SK-N-SH (cell line): ENCODE measurements at regions not wholly inside any gene's neighbourhood (a gene's known extent, or its start where the extent isn't known, plus 50 kb on each side); places are given as distances from the start of the nearest gene placed in this dataset.

ENCODE experiments used
- CTCF ChIA-PET: fragments of 300-600, 350-600 bp; formaldehyde crosslinking; extraction: SDS; loops from one replicate; lab custom pipeline; 2021; lab: Yijun Ruan, JAX
- POLR2A ChIA-PET: fragments of 350-600 bp; sonication (Branson Sonifier 250); formaldehyde crosslinking; extraction: SDS; loops from one replicate; lab custom pipeline; 2020; ENCODE audit warnings: antibody characterized with exemption, inconsistent platforms; lab: Yijun Ruan, JAX
- DNase-seq: peaks from one replicate; pipeline ENCODE4 v3.0.0; 2012
- H2AFZ ChIP-seq: fragments of 200-600 bp; sonication (generic); 2 replicates; pipeline ENCODE4 v1.8.1; 2016; ENCODE audit warnings: antibody characterized with exemption, mild to moderate bottlenecking, low read depth
- H3F3A ChIP-seq: fragments of 200-600 bp; sonication (generic); replicated peaks from 2 replicates; pipeline ENCODE3; 2016; ENCODE audit warnings: antibody characterized with exemption, mild to moderate bottlenecking; ENCODE audit not compliant: insufficient read depth
- H3K27ac ChIP-seq, 2 experiments: fragments of 200-500 bp in 1 of 2; fragments of 200-600 bp in 1 of 2; sonication (Bioruptor generic) in 1 of 2; sonication (generic), shearing (Covaris generic) in 1 of 2; 2 replicates each; pipeline versions ENCODE4 v1.5.1 to v1.6.1; 2014 to 2016; ENCODE audit warnings: low read depth in 2 of 2, inconsistent platforms in 1 of 2, low read length in 1 of 2, mild to moderate bottlenecking in 1 of 2, mixed read lengths in 1 of 2
- H3K27me3 ChIP-seq: fragments of 200-600 bp; sonication (generic), shearing (Covaris generic); 2 replicates; pipeline ENCODE4 v1.6.1; 2016; ENCODE audit warnings: mixed run types; ENCODE audit not compliant: insufficient read depth
- H3K36me3 ChIP-seq, 2 experiments: fragments of 200-500 bp in 1 of 2; fragments of 200-600 bp in 1 of 2; sonication (Bioruptor generic) in 1 of 2; sonication (generic) in 1 of 2; replicated peaks in 1 of 2; 2 replicates each; pipeline versions ENCODE3 to v1.5.1; 2014 to 2016; ENCODE audit warnings: low read length in 1 of 2, mild to moderate bottlenecking in 1 of 2; ENCODE audit not compliant: insufficient read depth in 2 of 2, control insufficient read depth in 1 of 2
- H3K4me1 ChIP-seq, 2 experiments: fragments of 200-500 bp in 1 of 2; fragments of 200-600 bp in 1 of 2; sonication (Bioruptor generic) in 1 of 2; sonication (generic), shearing (Covaris generic) in 1 of 2; 2 replicates each; pipeline versions ENCODE4 v1.5.1 to v1.6.1; 2014 to 2016; ENCODE audit warnings: low read depth in 1 of 2, low read length in 1 of 2, mixed run types in 1 of 2; ENCODE audit not compliant: insufficient read depth in 2 of 2, control insufficient read depth in 1 of 2
- H3K4me2 ChIP-seq: fragments of 200-600 bp; sonication (generic), shearing (Covaris generic); 2 replicates; pipeline ENCODE4 v1.6.1; 2017; ENCODE audit warnings: mixed run types
- H3K4me3 ChIP-seq, 2 experiments: fragments of 200-500 bp in 1 of 2; fragments of 200-600 bp in 1 of 2; sonication (Bioruptor generic) in 1 of 2; sonication (generic), shearing (Covaris generic) in 1 of 2; 2 replicates each; pipeline versions ENCODE4 v1.5.1 to v1.8.1; 2014 to 2016; ENCODE audit warnings: low read depth in 2 of 2, inconsistent platforms in 1 of 2, low read length in 1 of 2, mild to moderate bottlenecking in 1 of 2, mixed read lengths in 1 of 2, moderate library complexity in 1 of 2
- H3K79me2 ChIP-seq: fragments of 200-600 bp; sonication (generic); 2 replicates; pipeline ENCODE4 v1.8.1; 2017; ENCODE audit warnings: mild to moderate bottlenecking; ENCODE audit not compliant: insufficient read depth
- H3K9ac ChIP-seq: fragments of 200-600 bp; sonication (generic); 2 replicates; pipeline ENCODE4 v1.6.1; 2017; ENCODE audit warnings: mixed run types
- H3K9me2 ChIP-seq: fragments of 200-600 bp; sonication (generic); 2 replicates; pipeline ENCODE4 v1.6.1; 2017; ENCODE audit warnings: mixed run types
- H3K9me3 ChIP-seq: fragments of 200-600 bp; sonication (generic); 2 replicates; pipeline ENCODE4 v1.6.1; 2017; ENCODE audit warnings: mixed run types, mild to moderate bottlenecking, moderate library complexity
- H4K20me1 ChIP-seq: fragments of 200-600 bp; sonication (generic); 2 replicates; pipeline ENCODE4 v1.6.1; 2017; ENCODE audit warnings: mild to moderate bottlenecking, mixed run types; ENCODE audit not compliant: insufficient read depth
- ELF1 ChIP-seq: IDR thresholded peaks from 2 replicates; pipeline ENCODE4 v1.4.0; 2012
- EZH2phosphoT487 ChIP-seq: fragments of 200-600 bp; sonication (generic); IDR thresholded peaks from 2 replicates; pipeline ENCODE4 v1.6.1; 2017; ENCODE audit warnings: low read depth, mixed run types, mild to moderate bottlenecking, antibody characterized with exemption, moderate library complexity, borderline replicate concordance
- FOSL2 ChIP-seq: IDR thresholded peaks from 2 replicates; pipeline ENCODE4 v1.4.0; 2012; ENCODE audit warnings: low read depth, mild to moderate bottlenecking, moderate library complexity, borderline replicate concordance
- GATA2 ChIP-seq: sonication (generic); formaldehyde crosslinking; IDR thresholded peaks from 2 replicates; pipeline ENCODE4 v1.5.0; 2020; ENCODE audit warnings: mild to moderate bottlenecking, missing genetic modification reagents
- MEF2A ChIP-seq: IDR thresholded peaks from 2 replicates; pipeline ENCODE4 v1.4.0; 2012; ENCODE audit warnings: low read depth, borderline replicate concordance
- MXI1 ChIP-seq: IDR thresholded peaks from 2 replicates; pipeline ENCODE4 v1.6.1; 2012; ENCODE audit warnings: mild to moderate bottlenecking, low read depth, low read length, improper control_type of control experiment
- NRF1 ChIP-seq: IDR thresholded peaks from 2 replicates; pipeline ENCODE4 v1.6.1; 2012; ENCODE audit warnings: low read depth, mild to moderate bottlenecking, low read length
- POLR2AphosphoS5 ChIP-seq: IDR thresholded peaks from 2 replicates; pipeline ENCODE4 v1.6.1; 2012; ENCODE audit warnings: low read depth, low read length
- RCOR1 ChIP-seq: fragments of 150-350 bp; IDR thresholded peaks from 2 replicates; pipeline ENCODE4 v1.6.1; 2017; ENCODE audit warnings: antibody characterized with exemption, low read length
- SIN3A ChIP-seq: IDR thresholded peaks from 2 replicates; pipeline ENCODE4 v1.6.1; 2012; ENCODE audit warnings: low read depth, mild to moderate bottlenecking, low read length, moderate library complexity, borderline replicate concordance
- TCF12 ChIP-seq: IDR thresholded peaks from 2 replicates; pipeline ENCODE4 v1.4.0; 2012
- TEAD4 ChIP-seq: IDR thresholded peaks from 2 replicates; pipeline ENCODE4 v1.4.0; 2012; ENCODE audit warnings: mild to moderate bottlenecking, borderline replicate concordance; ENCODE audit not compliant: insufficient read depth
- YY1 ChIP-seq: IDR thresholded peaks from 2 replicates; pipeline ENCODE4 v1.4.0; 2012; ENCODE audit warnings: low read depth, mild to moderate bottlenecking
- WGBS: methylation state at CpG from one replicate; pipeline ENCODE4 v1.1.6; 2017; ENCODE audit warnings: low lambda C conversion rate; 5-methylcytosine and 5-hydroxymethylcytosine counted together
- TF ChIP-seq, protein P1 (sequence below): fragments of 200-600 bp; sonication (generic); IDR thresholded peaks from 2 replicates; pipeline ENCODE4 v1.6.1; 2017; ENCODE audit warnings: antibody characterized with exemption, mild to moderate bottlenecking, moderate library complexity
- TF ChIP-seq, protein P2 (sequence below): IDR thresholded peaks from 2 replicates; pipeline ENCODE4; 2012
- TF ChIP-seq, protein P3 (sequence below): IDR thresholded peaks from 2 replicates; pipeline ENCODE4 v1.4.0; 2012; ENCODE audit warnings: low read depth, borderline replicate concordance
- TF ChIP-seq, protein P4 (sequence below): IDR thresholded peaks from 2 replicates; pipeline ENCODE4 v1.4.0; 2012; ENCODE audit warnings: low read depth, borderline replicate concordance
- TF ChIP-seq, protein P5 (sequence below): fragments of 150-350 bp; IDR thresholded peaks from 2 replicates; pipeline ENCODE4 v1.6.1; 2017; ENCODE audit warnings: antibody characterized with exemption, low read length, low read depth, borderline replicate concordance

DNA sequence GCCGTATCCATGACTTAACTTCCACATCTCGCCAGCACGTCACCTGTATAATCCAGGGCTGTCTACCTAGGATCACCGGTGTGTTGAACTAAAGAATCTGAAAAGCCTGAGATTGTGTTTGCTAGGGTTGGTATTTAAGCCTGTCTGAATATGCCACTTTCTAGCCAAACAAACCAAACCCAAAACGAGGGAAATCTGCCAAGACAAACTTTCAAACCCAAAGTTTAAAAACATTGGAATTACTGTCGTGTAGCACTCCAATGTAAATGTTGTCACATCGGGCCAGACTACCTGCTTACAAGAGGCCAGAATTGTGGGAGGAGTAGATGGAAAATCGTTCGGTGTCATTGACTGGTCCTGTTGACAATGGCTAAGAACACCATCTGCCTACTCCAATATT, 747.8 kb downstream of the EFNB2 start (continued):
- TF ChIP-seq ELF1 (no peak), NRF1 (no peak), GATA2 (CRISPR knock-in tag) (no peak)

DNA sequence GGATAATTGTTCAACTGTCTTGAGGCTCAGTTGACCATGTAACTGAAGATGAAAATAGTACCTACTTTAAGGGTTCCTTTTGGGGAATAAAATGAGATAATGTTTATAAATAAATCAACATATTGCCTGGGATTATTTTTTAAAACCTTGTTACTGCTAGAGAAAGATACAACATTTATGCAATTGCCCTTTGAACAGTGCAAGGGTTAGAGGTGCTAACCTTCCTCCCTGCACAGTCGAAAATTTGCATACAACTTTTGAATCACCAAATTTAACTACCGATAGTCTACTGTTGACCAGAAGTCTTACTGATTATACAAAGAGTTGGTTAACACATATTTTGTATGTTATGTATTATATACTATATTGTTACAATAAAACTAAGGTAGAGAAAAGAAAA, 750.0 kb downstream of the EFNB2 start:
- no peaks in the 10 kb centered on the region for H3K9me2 ChIP-seq
- no peak overlapping the region for H3K4me2 ChIP-seq
- 51% methylated on average over 2 of the region's 2 CpGs for whole genome bisulfite sequencing
- no peaks in the 10 kb centered on the region for H3K9me3 ChIP-seq
- CTCF ChIA-PET = no interaction called here
- no peaks in the 10 kb centered on the region for H3K27me3 ChIP-seq
- TF ChIP-seq EZH2phosphoT487 = no peak
- no peak for TF ChIP-seq MXI1
- no peak for TF ChIP-seq FOSL2
- no peak for TF ChIP-seq SIN3A
- TF ChIP-seq, protein P1, sequence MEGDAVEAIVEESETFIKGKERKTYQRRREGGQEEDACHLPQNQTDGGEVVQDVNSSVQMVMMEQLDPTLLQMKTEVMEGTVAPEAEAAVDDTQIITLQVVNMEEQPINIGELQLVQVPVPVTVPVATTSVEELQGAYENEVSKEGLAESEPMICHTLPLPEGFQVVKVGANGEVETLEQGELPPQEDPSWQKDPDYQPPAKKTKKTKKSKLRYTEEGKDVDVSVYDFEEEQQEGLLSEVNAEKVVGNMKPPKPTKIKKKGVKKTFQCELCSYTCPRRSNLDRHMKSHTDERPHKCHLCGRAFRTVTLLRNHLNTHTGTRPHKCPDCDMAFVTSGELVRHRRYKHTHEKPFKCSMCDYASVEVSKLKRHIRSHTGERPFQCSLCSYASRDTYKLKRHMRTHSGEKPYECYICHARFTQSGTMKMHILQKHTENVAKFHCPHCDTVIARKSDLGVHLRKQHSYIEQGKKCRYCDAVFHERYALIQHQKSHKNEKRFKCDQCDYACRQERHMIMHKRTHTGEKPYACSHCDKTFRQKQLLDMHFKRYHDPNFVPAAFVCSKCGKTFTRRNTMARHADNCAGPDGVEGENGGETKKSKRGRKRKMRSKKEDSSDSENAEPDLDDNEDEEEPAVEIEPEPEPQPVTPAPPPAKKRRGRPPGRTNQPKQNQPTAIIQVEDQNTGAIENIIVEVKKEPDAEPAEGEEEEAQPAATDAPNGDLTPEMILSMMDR = no peak
- no peak for TF ChIP-seq TEAD4
- no peak for TF ChIP-seq RCOR1
- TF ChIP-seq, protein P2, sequence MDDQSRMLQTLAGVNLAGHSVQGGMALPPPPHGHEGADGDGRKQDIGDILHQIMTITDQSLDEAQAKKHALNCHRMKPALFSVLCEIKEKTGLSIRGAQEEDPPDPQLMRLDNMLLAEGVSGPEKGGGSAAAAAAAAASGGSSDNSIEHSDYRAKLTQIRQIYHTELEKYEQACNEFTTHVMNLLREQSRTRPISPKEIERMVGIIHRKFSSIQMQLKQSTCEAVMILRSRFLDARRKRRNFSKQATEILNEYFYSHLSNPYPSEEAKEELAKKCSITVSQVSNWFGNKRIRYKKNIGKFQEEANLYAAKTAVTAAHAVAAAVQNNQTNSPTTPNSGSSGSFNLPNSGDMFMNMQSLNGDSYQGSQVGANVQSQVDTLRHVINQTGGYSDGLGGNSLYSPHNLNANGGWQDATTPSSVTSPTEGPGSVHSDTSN = no peak
- TF ChIP-seq MEF2A = no peak
- TF ChIP-seq, protein P3, sequence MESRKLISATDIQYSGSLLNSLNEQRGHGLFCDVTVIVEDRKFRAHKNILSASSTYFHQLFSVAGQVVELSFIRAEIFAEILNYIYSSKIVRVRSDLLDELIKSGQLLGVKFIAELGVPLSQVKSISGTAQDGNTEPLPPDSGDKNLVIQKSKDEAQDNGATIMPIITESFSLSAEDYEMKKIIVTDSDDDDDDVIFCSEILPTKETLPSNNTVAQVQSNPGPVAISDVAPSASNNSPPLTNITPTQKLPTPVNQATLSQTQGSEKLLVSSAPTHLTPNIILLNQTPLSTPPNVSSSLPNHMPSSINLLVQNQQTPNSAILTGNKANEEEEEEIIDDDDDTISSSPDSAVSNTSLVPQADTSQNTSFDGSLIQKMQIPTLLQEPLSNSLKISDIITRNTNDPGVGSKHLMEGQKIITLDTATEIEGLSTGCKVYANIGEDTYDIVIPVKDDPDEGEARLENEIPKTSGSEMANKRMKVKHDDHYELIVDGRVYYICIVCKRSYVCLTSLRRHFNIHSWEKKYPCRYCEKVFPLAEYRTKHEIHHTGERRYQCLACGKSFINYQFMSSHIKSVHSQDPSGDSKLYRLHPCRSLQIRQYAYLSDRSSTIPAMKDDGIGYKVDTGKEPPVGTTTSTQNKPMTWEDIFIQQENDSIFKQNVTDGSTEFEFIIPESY = no peak
- no peak for TF ChIP-seq TCF12
- no peak for TF ChIP-seq POLR2AphosphoS5
- TF ChIP-seq GATA2 (CRISPR knock-in tag) = no peak
- TF ChIP-seq, protein P4, sequence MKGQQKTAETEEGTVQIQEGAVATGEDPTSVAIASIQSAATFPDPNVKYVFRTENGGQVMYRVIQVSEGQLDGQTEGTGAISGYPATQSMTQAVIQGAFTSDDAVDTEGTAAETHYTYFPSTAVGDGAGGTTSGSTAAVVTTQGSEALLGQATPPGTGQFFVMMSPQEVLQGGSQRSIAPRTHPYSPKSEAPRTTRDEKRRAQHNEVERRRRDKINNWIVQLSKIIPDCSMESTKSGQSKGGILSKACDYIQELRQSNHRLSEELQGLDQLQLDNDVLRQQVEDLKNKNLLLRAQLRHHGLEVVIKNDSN = no peak
- TF ChIP-seq NRF1 = no peak
- no peak for TF ChIP-seq YY1
- TF ChIP-seq, protein P5, sequence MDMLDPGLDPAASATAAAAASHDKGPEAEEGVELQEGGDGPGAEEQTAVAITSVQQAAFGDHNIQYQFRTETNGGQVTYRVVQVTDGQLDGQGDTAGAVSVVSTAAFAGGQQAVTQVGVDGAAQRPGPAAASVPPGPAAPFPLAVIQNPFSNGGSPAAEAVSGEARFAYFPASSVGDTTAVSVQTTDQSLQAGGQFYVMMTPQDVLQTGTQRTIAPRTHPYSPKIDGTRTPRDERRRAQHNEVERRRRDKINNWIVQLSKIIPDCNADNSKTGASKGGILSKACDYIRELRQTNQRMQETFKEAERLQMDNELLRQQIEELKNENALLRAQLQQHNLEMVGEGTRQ = no peak
- H3F3A ChIP-seq = no peaks in the 10 kb centered on the region
- H3K9ac ChIP-seq = no peak overlapping the region
- no peaks in the 10 kb centered on the region for H3K4me1 ChIP-seq
- no peak overlapping the region for H2AFZ ChIP-seq
- H3K4me3 ChIP-seq = no peak overlapping the region
- no peak overlapping the region for H3K27ac ChIP-seq
- POLR2A ChIA-PET = no interaction called here
- no peaks in the 10 kb centered on the region for H4K20me1 ChIP-seq
- no peak for DNase-seq
- H3K36me3 ChIP-seq = no peaks in the 10 kb centered on the region
- no peaks in the 10 kb centered on the region for H3K79me2 ChIP-seq
